ENCODE measurements at regions not wholly inside any gene's neighbourhood (a gene's known extent, or its start where the extent isn't known, plus 50 kb on each side); places are given as distances from the start of the nearest gene placed in this dataset.

DNA sequence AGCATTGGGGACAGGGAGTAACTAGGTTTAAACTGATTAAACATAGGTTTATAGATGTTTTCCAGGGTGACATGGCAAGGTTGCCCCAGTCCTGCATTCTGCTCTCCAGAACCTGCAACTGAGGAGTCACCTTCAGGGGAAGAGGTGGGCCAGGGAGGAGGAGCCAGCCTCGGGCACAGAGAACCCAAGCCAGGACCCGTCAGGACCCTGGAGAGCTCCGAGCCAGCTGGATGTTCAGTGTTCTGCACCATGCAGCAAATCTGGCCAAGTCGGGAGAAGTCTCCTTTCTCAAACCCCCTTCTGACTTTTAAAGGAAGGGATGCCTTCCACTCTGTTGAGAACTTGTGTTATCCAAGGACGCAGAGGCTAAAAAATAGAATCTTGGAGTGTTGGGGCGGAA, 62.1 kb upstream of the SLC6A11 start:
- FAIRE-seq (no peak), DNase-seq (ENCODE audit: insufficient read length) (no peak)
- no peak for TF ChIP-seq POLR2A (IDR thresholded peaks at IDR 0.05; ENCODE audit: low read depth, low read length)
- no peak for TF ChIP-seq POLR2AphosphoS5 (IDR thresholded peaks at IDR 0.05; ENCODE audit: low read depth, low read length)
- no peak for TF ChIP-seq TAF1 (IDR thresholded peaks at IDR 0.05; ENCODE audit: borderline replicate concordance, low read depth, low read length)

DNA sequence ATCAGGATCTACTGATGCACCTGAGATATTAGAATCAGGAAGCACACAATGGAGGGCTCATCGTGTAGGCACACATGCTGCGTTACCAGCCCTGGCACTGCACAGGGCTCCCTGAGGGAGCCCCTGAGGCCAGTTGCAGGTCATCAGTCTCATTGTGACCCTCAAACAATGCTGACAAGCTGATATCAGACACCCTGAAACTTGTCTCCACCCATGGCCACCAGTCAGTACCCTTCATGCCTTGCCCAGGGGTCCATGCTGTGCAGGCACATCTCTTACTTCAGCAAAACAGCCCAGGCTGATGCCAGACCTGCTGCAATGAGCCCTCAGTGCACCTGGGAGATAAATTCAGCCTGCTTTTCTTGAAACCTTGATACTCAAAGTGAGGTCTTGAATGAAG, 59.5 kb upstream of the SLC6A11 start:
- DNase-seq (ENCODE audit: insufficient read length) (no peak), FAIRE-seq (no peak)

DNA sequence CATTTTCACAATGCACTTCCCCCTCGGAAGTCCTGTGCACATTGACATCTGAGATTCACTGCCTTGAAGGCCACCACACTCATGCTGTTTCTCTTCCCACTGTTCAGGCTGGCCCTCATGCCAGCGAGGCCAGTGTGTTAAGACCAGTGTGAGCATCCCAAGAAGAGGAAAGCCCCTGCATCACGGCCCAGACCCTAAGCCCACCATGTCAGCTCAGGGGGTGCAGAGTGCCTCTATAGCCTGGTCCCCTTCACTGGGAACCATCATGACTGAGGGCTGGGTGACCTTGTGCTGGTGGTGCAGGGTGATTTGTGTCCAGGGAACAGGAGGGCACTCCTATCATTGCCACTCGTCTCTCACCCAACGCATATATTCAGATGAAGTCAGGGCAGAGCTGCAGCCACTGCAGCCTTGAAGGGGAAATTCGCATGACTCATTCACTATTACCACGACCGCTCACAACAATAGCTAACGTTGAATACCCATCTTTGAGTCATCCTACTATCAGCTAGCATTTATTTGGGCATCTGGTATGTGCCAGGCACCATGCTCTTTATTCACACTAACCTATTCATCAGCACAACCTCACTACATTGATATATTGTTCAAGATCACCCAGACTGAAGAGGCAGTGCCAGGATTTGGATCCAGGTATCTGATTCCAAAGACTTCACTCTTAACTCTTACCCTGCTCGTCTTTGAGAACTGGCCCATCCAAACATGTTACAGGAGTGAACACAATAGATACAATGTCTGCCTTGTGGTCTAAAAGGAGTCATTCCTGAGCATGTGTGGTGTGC, 58.8 kb upstream of the SLC6A11 start:
- TF ChIP-seq POLR2AphosphoS5 (IDR thresholded peaks at IDR 0.05; ENCODE audit: low read depth, low read length) (no peak), TAF1 (IDR thresholded peaks at IDR 0.05; ENCODE audit: borderline replicate concordance, low read depth, low read length) (no peak), POLR2A (IDR thresholded peaks at IDR 0.05; ENCODE audit: low read depth, low read length) (no peak)
- DNase-seq (ENCODE audit: insufficient read length) (no peak), FAIRE-seq (no peak)

More for the DNA sequence above, 59.5 kb upstream of the SLC6A11 start:
- TF ChIP-seq POLR2AphosphoS5 (IDR thresholded peaks at IDR 0.05; ENCODE audit: low read depth, low read length) = no peak

DNA sequence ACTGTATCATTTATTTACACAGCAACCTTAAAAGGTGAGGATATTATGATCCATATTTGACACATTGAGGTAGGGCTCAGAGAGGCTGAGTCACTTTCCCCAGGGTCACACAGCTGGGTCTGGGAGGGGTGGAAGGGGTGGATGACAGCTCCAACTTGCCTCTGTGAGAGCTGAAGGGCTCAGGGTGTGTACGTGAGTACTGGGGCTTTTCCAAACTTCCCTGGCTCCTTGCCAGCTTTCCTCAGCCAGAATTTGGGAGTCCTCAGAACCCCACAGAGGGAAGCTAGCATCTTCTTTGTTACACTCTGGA, 58.3 kb upstream of the SLC6A11 start:
- DNase-seq (ENCODE audit: insufficient read length) = no peak
- FAIRE-seq = no peak
- TF ChIP-seq POLR2AphosphoS5 (IDR thresholded peaks at IDR 0.05; ENCODE audit: low read depth, low read length) = no peak
- no peak for TF ChIP-seq POLR2A (IDR thresholded peaks at IDR 0.05; ENCODE audit: low read depth, low read length)
- TF ChIP-seq TAF1 (IDR thresholded peaks at IDR 0.05; ENCODE audit: borderline replicate concordance, low read depth, low read length) = no peak

GRCh38 chr3:10758304-10759037, 57.6 kb upstream of the SLC6A11 start:
- FAIRE-seq (peak; percentile 91), DNase-seq (ENCODE audit: insufficient read length) (peak; percentile 50)

DNA sequence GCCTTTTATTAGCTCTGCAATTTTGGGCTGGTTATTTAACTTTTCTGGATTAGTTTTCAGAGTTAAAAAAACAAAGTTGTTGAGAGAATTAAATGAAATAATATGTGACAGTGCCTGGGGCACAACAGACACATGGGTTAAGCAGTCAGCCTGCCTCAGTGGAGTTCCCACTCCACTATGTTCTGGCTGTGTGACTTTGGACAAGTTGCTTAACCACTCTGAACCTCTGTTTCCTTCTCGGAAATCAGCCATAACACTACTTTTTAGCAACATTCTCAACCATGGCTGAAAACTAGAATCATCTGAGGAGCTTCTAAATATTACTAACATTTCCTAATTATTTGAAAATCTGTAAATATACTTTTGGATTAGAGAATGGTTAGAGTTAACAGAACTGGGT, 56.5 kb upstream of the SLC6A11 start:
- FAIRE-seq (no peak), DNase-seq (ENCODE audit: insufficient read length) (no peak)
- no peak for TF ChIP-seq POLR2A (IDR thresholded peaks at IDR 0.05; ENCODE audit: low read depth, low read length)
- TF ChIP-seq POLR2AphosphoS5 (IDR thresholded peaks at IDR 0.05; ENCODE audit: low read depth, low read length) = no peak

More at GRCh38 chr3:10758304-10759037, 57.6 kb upstream of the SLC6A11 start:
- TF ChIP-seq POLR2AphosphoS5 (IDR thresholded peaks at IDR 0.05; ENCODE audit: low read depth, low read length) (no peak), POLR2A (IDR thresholded peaks at IDR 0.05; ENCODE audit: low read depth, low read length) (no peak), TAF1 (IDR thresholded peaks at IDR 0.05; ENCODE audit: borderline replicate concordance, low read depth, low read length) (no peak)

DNA sequence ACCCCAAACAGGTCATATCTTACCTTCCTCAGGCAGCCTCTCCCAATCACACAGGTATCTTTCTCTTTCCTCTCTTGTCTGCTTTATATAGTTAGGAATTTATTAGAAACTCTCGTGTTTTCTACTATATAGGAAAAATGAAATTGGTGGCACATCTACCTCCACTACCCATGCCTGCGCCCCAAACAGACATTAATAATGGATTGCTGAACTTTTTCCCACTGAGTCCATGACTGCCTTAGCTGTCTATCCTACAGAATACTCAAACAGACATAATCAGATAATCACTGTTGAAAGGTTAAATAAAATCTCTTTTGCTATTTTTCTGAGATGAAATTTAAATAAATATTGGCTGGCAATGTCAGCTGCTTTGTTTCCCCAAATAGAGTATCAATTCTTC, 55.8 kb upstream of the SLC6A11 start:
- FAIRE-seq = no peak
- DNase-seq (ENCODE audit: insufficient read length) = no peak
- TF ChIP-seq TAF1 (IDR thresholded peaks at IDR 0.05; ENCODE audit: borderline replicate concordance, low read depth, low read length) (no peak), POLR2A (IDR thresholded peaks at IDR 0.05; ENCODE audit: low read depth, low read length) (no peak), POLR2AphosphoS5 (IDR thresholded peaks at IDR 0.05; ENCODE audit: low read depth, low read length) (no peak)

- TF ChIP-seq POLR2AphosphoS5 (IDR thresholded peaks at IDR 0.05; ENCODE audit: low read depth, low read length) (no peak), TAF1 (IDR thresholded peaks at IDR 0.05; ENCODE audit: borderline replicate concordance, low read depth, low read length) (no peak), POLR2A (IDR thresholded peaks at IDR 0.05; ENCODE audit: low read depth, low read length) (no peak)
- FAIRE-seq (no peak), DNase-seq (ENCODE audit: insufficient read length) (no peak)
These were observed 54.4 kb upstream of the SLC6A11 start for GRCh38 chr3:10761583-10761982.

DNA sequence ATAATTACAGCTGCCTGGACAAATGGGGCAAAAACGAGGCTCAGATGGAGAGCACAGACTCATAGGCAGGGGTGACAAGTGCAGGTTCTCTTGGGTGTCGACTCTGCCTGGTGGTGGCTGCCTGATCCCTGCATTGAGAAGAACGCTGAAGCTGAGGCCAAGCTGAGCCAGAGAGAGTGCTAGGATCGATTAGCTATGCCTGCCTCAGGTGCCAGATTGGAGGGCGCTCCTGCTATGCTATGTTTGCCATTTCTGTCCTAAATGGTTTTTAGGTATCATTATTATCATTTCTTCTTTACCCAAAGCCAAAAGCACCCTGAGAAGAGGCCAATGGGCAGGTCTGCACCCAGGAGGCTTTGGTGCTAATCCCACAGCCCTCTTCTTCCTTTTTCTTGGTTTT, 53.9 kb upstream of the SLC6A11 start:
- TF ChIP-seq TAF1 (IDR thresholded peaks at IDR 0.05; ENCODE audit: borderline replicate concordance, low read depth, low read length) (no peak), POLR2A (IDR thresholded peaks at IDR 0.05; ENCODE audit: low read depth, low read length) (no peak), POLR2AphosphoS5 (IDR thresholded peaks at IDR 0.05; ENCODE audit: low read depth, low read length) (no peak)
- FAIRE-seq (no peak), DNase-seq (ENCODE audit: insufficient read length) (no peak)

- no peak for TF ChIP-seq POLR2AphosphoS5 (IDR thresholded peaks at IDR 0.05; ENCODE audit: low read depth, low read length)
- FAIRE-seq (no peak), DNase-seq (ENCODE audit: insufficient read length) (no peak)
These were observed 53.3 kb upstream of the SLC6A11 start for GRCh38 chr3:10762611-10763247.

DNA sequence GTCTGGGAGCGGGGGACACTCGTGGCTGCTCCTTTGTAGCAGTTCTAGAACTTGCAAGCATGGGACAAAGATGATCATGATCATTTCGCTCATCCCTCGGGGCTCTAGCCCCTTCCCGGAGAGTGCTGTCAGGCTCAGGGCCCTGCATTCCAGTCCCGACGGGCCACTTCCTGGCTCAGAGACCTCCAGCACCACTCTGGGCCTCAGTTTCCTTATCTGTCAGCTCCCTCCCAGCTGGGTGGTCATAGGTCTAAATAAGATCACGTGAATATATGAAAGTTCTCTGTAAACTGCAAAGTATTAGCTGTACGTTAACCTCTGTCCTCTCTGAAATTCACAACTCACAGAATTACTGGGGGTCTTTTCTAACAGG, 52.8 kb upstream of the SLC6A11 start:
- TF ChIP-seq POLR2A (IDR thresholded peaks at IDR 0.05; ENCODE audit: low read depth, low read length) (no peak), POLR2AphosphoS5 (IDR thresholded peaks at IDR 0.05; ENCODE audit: low read depth, low read length) (no peak), TAF1 (IDR thresholded peaks at IDR 0.05; ENCODE audit: borderline replicate concordance, low read depth, low read length) (no peak)
- no peak for DNase-seq (ENCODE audit: insufficient read length)
- FAIRE-seq = no peak

- no peak for DNase-seq (ENCODE audit: insufficient read length)
- TF ChIP-seq TAF1 (IDR thresholded peaks at IDR 0.05; ENCODE audit: borderline replicate concordance, low read depth, low read length) (no peak), POLR2AphosphoS5 (IDR thresholded peaks at IDR 0.05; ENCODE audit: low read depth, low read length) (no peak), POLR2A (IDR thresholded peaks at IDR 0.05; ENCODE audit: low read depth, low read length) (no peak)
- no peak for FAIRE-seq
These were observed 52.2 kb upstream of the SLC6A11 start for GRCh38 chr3:10763817-10764258.

All from GM12892 (cell line).